Stomach (tissue), 8 donors: ENCODE measurements at regions not wholly inside any gene's neighbourhood (a gene's known extent, or its start where the extent isn't known, plus 50 kb on each side); places are given as distances from the start of the nearest gene placed in this dataset.

ENCODE experiments used
- DNase-seq, 2 donors: peaks; one replicate each; pipeline versions ENCODE4 v3.0.0 to v3.0.0-alpha.2; 2013 to 2019
- H3K27ac ChIP-seq, 5 donors: fragments of 200-600 bp in 4 of 5; sonication (generic) in 4 of 5; one replicate each; pipeline ENCODE4 v1.5.1; 2013 to 2019; ENCODE audit warnings: mild to moderate bottlenecking in 1 of 5, moderate library complexity in 1 of 5
- H3K27me3 ChIP-seq, 3 donors: fragments of 200-600 bp; sonication (generic); one replicate each; pipeline ENCODE4 v1.5.1; 2017 to 2019; ENCODE audit warnings: mixed run types in 1 of 3
- H3K36me3 ChIP-seq, 4 donors: fragments of 200-600 bp; sonication (generic); 1 replicate in 3 of 4; 2 replicates in 1 of 4; pipeline ENCODE4 v1.5.1; 2016 to 2019
- H3K4me1 ChIP-seq, 4 donors: fragments of 200-600 bp; sonication (generic); one replicate each; pipeline ENCODE4 v1.5.1; 2016 to 2019
- H3K4me3 ChIP-seq, 4 donors: fragments of 200-600 bp; sonication (generic) in 3 of 4; one replicate each; pipeline ENCODE4 v1.5.1; 2016 to 2019; ENCODE audit warnings: mild to moderate bottlenecking in 1 of 4
- H3K9me3 ChIP-seq, 4 donors: fragments of 200-600 bp; sonication (generic); one replicate each; pipeline ENCODE4 v1.5.1; 2016 to 2019
- CTCF ChIP-seq, 7 experiments: fragments of 450-650 bp in 4 of 7; fragments of 200-600 bp in 3 of 7; sonication (generic) in 3 of 7; IDR thresholded peaks; one replicate each; pipeline ENCODE4 v1.5.1; 2016 to 2019; ENCODE audit warnings: antibody characterized with exemption in 7 of 7, control low read depth in 2 of 7, mild to moderate bottlenecking in 1 of 7
- EP300 ChIP-seq: sonication (generic); formaldehyde crosslinking; IDR thresholded peaks from one replicate; pipeline ENCODE4 v1.6.1; 2017; ENCODE audit warnings: antibody characterized with exemption
- POLR2A ChIP-seq, 4 donors: fragments of 450-650 bp; IDR thresholded peaks; one replicate each; pipeline ENCODE4 v1.6.1; 2016; ENCODE audit warnings: antibody characterized with exemption in 4 of 4, control low read depth in 2 of 4, mild to moderate bottlenecking in 1 of 4, moderate library complexity in 1 of 4
- POLR2AphosphoS5 ChIP-seq, 3 donors: sonication (generic); formaldehyde crosslinking; IDR thresholded peaks; one replicate each; pipeline ENCODE4 v1.6.1; 2016; ENCODE audit warnings: antibody characterized with exemption in 3 of 3
- WGBS, 5 donors: extraction: QIAGEN DNeasy Blood & Tissue Kit in 3 of 5; methylation state at CpG; one replicate each; pipeline versions ENCODE4 v1.1.5 to v1.1.7; 2013 to 2018; 5-methylcytosine and 5-hydroxymethylcytosine counted together
- intact Hi-C: fragments of 100-400 bp; cut with DNase I; formaldehyde crosslinking; loops from one replicate; pipeline ENCODE4 v1.15.1; 2023; ENCODE audit warnings: low total_unique reads
- donor health status: healthy with polysubstance abuse.
- donor health status: Bipolar disorder and iron deficiency.
- donor health status: healthy.

- Histone ChIP-seq H3K4me3 (no peak overlapping the region), H3K27me3 (no peaks in the 10 kb centered on the region), H3K9me3 (no peaks in the 10 kb centered on the region), H3K4me1 (no peaks in the 10 kb centered on the region), H3K27ac (no peak overlapping the region), H3K36me3 (no peaks in the 10 kb centered on the region)
- 79 to 87% (median 84%) methylated on average over 4 to 6 of the region's 6 CpGs for WGBS, 5 donors
- no peak for TF ChIP-seq POLR2AphosphoS5 (IDR thresholded peaks at IDR 0.05)
- TF ChIP-seq CTCF (IDR thresholded peaks at IDR 0.05): no peak
- no peak for TF ChIP-seq EP300
- TF ChIP-seq POLR2A (IDR thresholded peaks at IDR 0.05): no peak
- no peak for DNase-seq
- intact Hi-C loops: no loop called here
Measured at GRCh38 chr2:4908461-4908860, 783.7 kb upstream of the SOX11 start.

DNA sequence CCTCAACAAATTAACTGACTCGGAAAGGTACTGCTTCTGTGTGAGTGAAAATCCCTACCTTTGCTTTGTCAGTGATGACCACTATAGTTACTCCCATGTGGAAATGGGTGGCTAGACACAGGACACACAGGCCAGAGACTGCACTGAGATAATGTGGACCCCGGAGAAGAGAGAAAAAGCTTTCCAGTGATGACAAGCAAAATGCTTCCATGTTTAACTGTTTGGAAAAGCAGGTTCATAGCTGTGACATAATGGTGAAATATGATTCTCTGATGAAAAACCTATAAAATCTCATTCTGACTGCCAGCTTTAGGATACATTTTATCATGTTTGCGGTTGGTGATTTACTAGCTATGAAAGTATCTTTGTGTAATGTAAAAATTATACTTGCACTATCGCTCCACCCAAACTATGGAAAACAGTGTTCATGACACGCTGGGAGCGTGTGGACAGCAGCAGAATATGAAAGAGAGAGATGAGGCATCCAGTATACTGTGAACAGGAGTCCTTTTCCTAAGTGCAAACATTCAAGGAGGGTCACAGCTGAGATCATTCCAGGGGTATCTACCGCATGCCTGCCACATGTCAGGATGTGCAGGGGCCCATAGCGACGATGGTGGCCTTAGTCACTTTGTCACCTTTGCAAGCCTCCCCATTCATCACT is 782.7 kb upstream of the SOX11 start:
- no peaks in the 10 kb centered on the region for H3K4me1 ChIP-seq
- no peaks in the 10 kb centered on the region for H3K27me3 ChIP-seq
- 71 to 85% (median 73%) methylated on average over 9 of the region's 9 CpGs for WGBS, 5 donors
- H3K27ac ChIP-seq: no peak overlapping the region
- intact Hi-C loops: no loop called here
- H3K9me3 ChIP-seq: no peaks in the 10 kb centered on the region
- H3K36me3 ChIP-seq: no peaks in the 10 kb centered on the region
- TF ChIP-seq EP300 (no peak), POLR2AphosphoS5 (IDR thresholded peaks at IDR 0.05) (no peak), CTCF (IDR thresholded peaks at IDR 0.05) (no peak), POLR2A (IDR thresholded peaks at IDR 0.05) (no peak)
- no peak for DNase-seq
- no peak overlapping the region for H3K4me3 ChIP-seq

- H3K4me1 ChIP-seq: no peaks in the 10 kb centered on the region
- DNase-seq: no peak
- intact Hi-C loops: no loop called here
- TF ChIP-seq CTCF (IDR thresholded peaks at IDR 0.05) (no peak), POLR2A (IDR thresholded peaks at IDR 0.05) (no peak), EP300 (no peak), POLR2AphosphoS5 (IDR thresholded peaks at IDR 0.05) (no peak)
- no peak overlapping the region for H3K27ac ChIP-seq
- no peak overlapping the region for H3K4me3 ChIP-seq
- WGBS, 5 donors: 76 to 88% (median 81%) methylated on average over 5 of the region's 5 CpGs
- no peaks in the 10 kb centered on the region for H3K27me3 ChIP-seq
- H3K9me3 ChIP-seq: no peaks in the 10 kb centered on the region
- no peaks in the 10 kb centered on the region for H3K36me3 ChIP-seq
Measured at GRCh38 chr2:4914036-4914435, 778.1 kb upstream of the SOX11 start.

DNA sequence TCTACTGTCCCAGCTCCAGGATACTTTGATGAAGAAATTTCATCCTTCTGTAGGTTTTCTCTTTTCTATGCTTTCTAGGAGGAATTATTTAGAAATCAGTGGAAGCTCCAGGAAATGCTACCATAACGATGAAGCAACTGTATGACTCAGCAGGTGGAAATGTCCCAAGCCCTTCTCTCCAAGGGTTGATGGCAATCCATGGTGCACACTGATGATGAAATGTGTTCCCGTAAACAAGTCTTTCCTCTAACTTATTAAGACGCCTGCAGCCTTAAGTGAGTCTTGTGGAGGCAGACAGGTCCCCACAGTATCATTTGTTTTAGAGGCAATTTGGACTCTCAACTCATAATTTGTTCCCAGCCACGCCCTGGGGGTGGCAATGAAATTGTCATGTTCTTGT is 777.6 kb upstream of the SOX11 start:
- no peaks in the 10 kb centered on the region for H3K4me1 ChIP-seq
- H3K27ac ChIP-seq: no peak overlapping the region
- TF ChIP-seq POLR2AphosphoS5 (IDR thresholded peaks at IDR 0.05) (no peak), POLR2A (IDR thresholded peaks at IDR 0.05) (no peak), EP300 (no peak), CTCF (IDR thresholded peaks at IDR 0.05) (no peak)
- 60 to 79% (median 72%) methylated on average over 4 of the region's 4 CpGs for WGBS, 5 donors
- intact Hi-C loops: no loop called here
- no peaks in the 10 kb centered on the region for H3K27me3 ChIP-seq
- H3K9me3 ChIP-seq: no peaks in the 10 kb centered on the region
- DNase-seq: peak in 1 of 2 donors; percentile 6
- H3K4me3 ChIP-seq: no peak overlapping the region
- no peaks in the 10 kb centered on the region for H3K36me3 ChIP-seq
